OCI-LY1 (cell line): ENCODE measurements at regions not wholly inside any gene's neighbourhood (a gene's known extent, or its start where the extent isn't known, plus 50 kb on each side); places are given as distances from the start of the nearest gene placed in this dataset.

Experiments used
- H2AFZ ChIP-seq: fragments of 200-600 bp; sonication (generic), shearing (Covaris generic); 2 replicates; pipeline ENCODE4 v1.6.0; 2014; ENCODE audit warnings: antibody characterized with exemption, mild to moderate bottlenecking, low read length
- H3F3A ChIP-seq: fragments of 200-600 bp; sonication (generic), shearing (Covaris generic); 2 replicates; pipeline ENCODE4 v1.6.0; 2014; ENCODE audit warnings: mild to moderate bottlenecking, antibody characterized with exemption, low read length, moderate library complexity; ENCODE audit not compliant: insufficient read depth
- H3K27ac ChIP-seq: fragments of 200-600 bp; sonication (generic); 2 replicates; pipeline ENCODE4 v1.5.1; 2014; ENCODE audit warnings: low read length, mixed run types, mild to moderate bottlenecking, low read depth; ENCODE audit not compliant: poor library complexity, severe bottlenecking
- H3K27me3 ChIP-seq: fragments of 200-600 bp; sonication (generic); 2 replicates; pipeline ENCODE4 v1.6.0; 2014; ENCODE audit warnings: antibody characterized with exemption, mild to moderate bottlenecking, low read length, moderate library complexity; ENCODE audit not compliant: insufficient read depth
- H3K36me3 ChIP-seq: fragments of 200-600 bp; sonication (generic); 2 replicates; pipeline ENCODE4 v1.6.1; 2014; ENCODE audit warnings: mild to moderate bottlenecking, antibody characterized with exemption, low read length, moderate library complexity, mixed read lengths; ENCODE audit not compliant: insufficient read depth
- H3K4me1 ChIP-seq: fragments of 200-600 bp; sonication (generic); 2 replicates; pipeline ENCODE4 v1.5.1; 2014; ENCODE audit warnings: mild to moderate bottlenecking, low read length, moderate library complexity; ENCODE audit not compliant: insufficient read depth, severe bottlenecking
- H3K4me2 ChIP-seq: fragments of 200-600 bp; sonication (generic), shearing (Covaris generic); 2 replicates; pipeline ENCODE4 v1.6.1; 2014; ENCODE audit warnings: low read length
- H3K4me3 ChIP-seq: fragments of 200-600 bp; sonication (generic); 2 replicates; pipeline ENCODE4 v1.5.1; 2014; ENCODE audit warnings: low read length, low read depth, mild to moderate bottlenecking, mixed read lengths; ENCODE audit not compliant: poor library complexity, severe bottlenecking
- H3K79me2 ChIP-seq: fragments of 200-600 bp; shearing (Covaris generic); 2 replicates; pipeline ENCODE4 v1.6.1; 2016; ENCODE audit warnings: mixed run types, low read length, mixed read lengths; ENCODE audit not compliant: insufficient read depth
- H3K9ac ChIP-seq: fragments of 200-600 bp; sonication (generic), shearing (Covaris generic); 2 replicates; pipeline ENCODE4 v1.6.1; 2014; ENCODE audit warnings: mild to moderate bottlenecking, low read length, mixed read lengths
- H3K9me2 ChIP-seq: fragments of 200-600 bp; sonication (generic), shearing (Covaris generic); 2 replicates; pipeline ENCODE4 v1.6.1; 2014; ENCODE audit warnings: low read depth, mild to moderate bottlenecking, low read length, mixed read lengths
- H3K9me3 ChIP-seq: fragments of 200-600 bp; shearing (Covaris generic); 2 replicates; pipeline ENCODE4 v1.6.1; 2014; ENCODE audit warnings: low read length, mixed read lengths
- H4K20me1 ChIP-seq: fragments of 200-600 bp; sonication (generic), shearing (Covaris generic); 2 replicates; pipeline ENCODE4 v1.6.0; 2016; ENCODE audit warnings: mild to moderate bottlenecking, low read length; ENCODE audit not compliant: insufficient read depth
- EZH2 ChIP-seq: fragments of 200-600 bp; sonication (generic), shearing (Covaris generic); IDR thresholded peaks from 2 replicates; pipeline ENCODE4 v1.8.0; 2017; ENCODE audit warnings: borderline replicate concordance, mixed run types, mild to moderate bottlenecking, antibody characterized with exemption, low read length, moderate library complexity, mixed read lengths
- TF ChIP-seq, protein P1 (sequence below): fragments of 200-600 bp; sonication (generic), shearing (Covaris generic); IDR thresholded peaks from 2 replicates; pipeline ENCODE4 v1.5.1; 2017; ENCODE audit warnings: mild to moderate bottlenecking, antibody characterized with exemption, low read length, moderate library complexity, mixed read lengths

GRCh38 chr3:148226246-148226645 lies 471.5 kb upstream of the AGTR1 start:
- Histone ChIP-seq H3K4me2 (no peak overlapping the region), H3F3A (no peaks in the 10 kb centered on the region), H4K20me1 (no peaks in the 10 kb centered on the region), H3K27ac (no peak overlapping the region), H3K9ac (no peak overlapping the region), H3K4me1 (peaks cover 5% of the 10 kb centered on the region), H3K79me2 (no peaks in the 10 kb centered on the region), H3K9me3 (no peaks in the 10 kb centered on the region), H3K36me3 (no peaks in the 10 kb centered on the region), H3K4me3 (no peak overlapping the region), H3K27me3 (no peaks in the 10 kb centered on the region), H3K9me2 (no peaks in the 10 kb centered on the region), H2AFZ (no peak overlapping the region)
- no peak for TF ChIP-seq EZH2
- TF ChIP-seq, protein P1, sequence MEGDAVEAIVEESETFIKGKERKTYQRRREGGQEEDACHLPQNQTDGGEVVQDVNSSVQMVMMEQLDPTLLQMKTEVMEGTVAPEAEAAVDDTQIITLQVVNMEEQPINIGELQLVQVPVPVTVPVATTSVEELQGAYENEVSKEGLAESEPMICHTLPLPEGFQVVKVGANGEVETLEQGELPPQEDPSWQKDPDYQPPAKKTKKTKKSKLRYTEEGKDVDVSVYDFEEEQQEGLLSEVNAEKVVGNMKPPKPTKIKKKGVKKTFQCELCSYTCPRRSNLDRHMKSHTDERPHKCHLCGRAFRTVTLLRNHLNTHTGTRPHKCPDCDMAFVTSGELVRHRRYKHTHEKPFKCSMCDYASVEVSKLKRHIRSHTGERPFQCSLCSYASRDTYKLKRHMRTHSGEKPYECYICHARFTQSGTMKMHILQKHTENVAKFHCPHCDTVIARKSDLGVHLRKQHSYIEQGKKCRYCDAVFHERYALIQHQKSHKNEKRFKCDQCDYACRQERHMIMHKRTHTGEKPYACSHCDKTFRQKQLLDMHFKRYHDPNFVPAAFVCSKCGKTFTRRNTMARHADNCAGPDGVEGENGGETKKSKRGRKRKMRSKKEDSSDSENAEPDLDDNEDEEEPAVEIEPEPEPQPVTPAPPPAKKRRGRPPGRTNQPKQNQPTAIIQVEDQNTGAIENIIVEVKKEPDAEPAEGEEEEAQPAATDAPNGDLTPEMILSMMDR, result no peak

- H3K9ac ChIP-seq, result no peak overlapping the region
Measured at GRCh38 chr3:148227534-148227933, 470.2 kb upstream of the AGTR1 start.

DNA sequence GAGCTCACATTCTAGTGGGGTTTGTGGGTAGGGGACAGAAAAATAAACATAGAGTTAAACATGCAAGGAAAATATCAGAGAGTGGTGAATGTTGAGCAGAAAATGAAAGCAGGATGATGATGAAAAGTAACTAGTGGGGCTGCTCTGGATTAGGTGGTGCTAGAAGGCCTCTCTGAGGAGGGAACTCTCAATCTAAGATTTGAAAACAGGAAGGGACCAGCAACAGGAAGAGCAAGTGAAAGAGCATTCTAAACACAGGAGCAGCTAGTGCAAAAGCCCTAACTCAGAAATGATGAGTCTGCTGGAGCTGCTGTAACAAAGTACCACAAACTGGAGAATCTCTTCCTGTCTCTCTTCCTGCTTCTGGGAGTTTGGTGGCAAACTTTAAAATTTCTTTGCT lies 468.6 kb upstream of the AGTR1 start:
- H3K79me2 ChIP-seq, result no peaks in the 10 kb centered on the region
- H4K20me1 ChIP-seq, result no peaks in the 10 kb centered on the region
- H3K27ac ChIP-seq, result no peak overlapping the region
- H3K9me2 ChIP-seq, result no peaks in the 10 kb centered on the region
- no peak overlapping the region for H3K9ac ChIP-seq
- TF ChIP-seq EZH2, result no peak
- TF ChIP-seq, protein P1, result no peak
- no peaks in the 10 kb centered on the region for H3K9me3 ChIP-seq
- no peaks in the 10 kb centered on the region for H3K36me3 ChIP-seq
- no peaks in the 10 kb centered on the region for H3K27me3 ChIP-seq
- H3K4me1 ChIP-seq, result no peaks in the 10 kb centered on the region
- H2AFZ ChIP-seq, result peak overlapping the region; percentile 52; the same call in 1 of the 2 replicates
- no peak overlapping the region for H3K4me2 ChIP-seq
- H3K4me3 ChIP-seq, result no peak overlapping the region
- H3F3A ChIP-seq, result no peaks in the 10 kb centered on the region

More at GRCh38 chr3:148227534-148227933, 470.2 kb upstream of the AGTR1 start:
- H3K27ac ChIP-seq, result no peak overlapping the region
- no peak overlapping the region for H2AFZ ChIP-seq
- no peaks in the 10 kb centered on the region for H3K4me1 ChIP-seq
- H3K9me3 ChIP-seq, result no peaks in the 10 kb centered on the region
- no peaks in the 10 kb centered on the region for H3K27me3 ChIP-seq
- H3K9me2 ChIP-seq, result no peaks in the 10 kb centered on the region
- no peaks in the 10 kb centered on the region for H3K36me3 ChIP-seq
- H4K20me1 ChIP-seq, result no peaks in the 10 kb centered on the region
- H3K79me2 ChIP-seq, result no peaks in the 10 kb centered on the region
- H3F3A ChIP-seq, result no peaks in the 10 kb centered on the region
- no peak overlapping the region for H3K4me2 ChIP-seq
- no peak overlapping the region for H3K4me3 ChIP-seq
- TF ChIP-seq, protein P1, result no peak
